GM12878 (cell line): ENCODE measurements at regions not wholly inside any gene's neighbourhood (a gene's known extent, or its start where the extent isn't known, plus 50 kb on each side); places are given as distances from the start of the nearest gene placed in this dataset.

Source experiments
- ESRRA ChIP-seq: IDR thresholded peaks from 2 replicates; pipeline ENCODE4 v1.6.1; 2012; ENCODE audit warnings: mild to moderate bottlenecking, low read length, improper control_type of control experiment
- HDGF ChIP-seq: fragments of 450-650 bp; IDR thresholded peaks from 2 replicates; pipeline ENCODE4 v1.6.1; 2016; ENCODE audit warnings: antibody characterized with exemption
- POU2F2 ChIP-seq: IDR thresholded peaks from 3 replicates; pipeline ENCODE4 v1.6.1; 2011; ENCODE audit warnings: low read depth, mild to moderate bottlenecking, low read length, borderline replicate concordance
- SUZ12 ChIP-seq: fragments of 200-600 bp; sonication (generic); IDR thresholded peaks from one replicate; pipeline ENCODE4 v1.6.1; 2018; ENCODE audit warnings: antibody characterized with exemption, mild to moderate bottlenecking; ENCODE audit not compliant: unreplicated experiment
- ZBED1 ChIP-seq: IDR thresholded peaks from 2 replicates; pipeline ENCODE4 v1.6.1; 2016; ENCODE audit warnings: borderline replicate concordance
- TF ChIP-seq, protein P1 (sequence below): IDR thresholded peaks from 2 replicates; pipeline ENCODE4 v1.6.1; 2012; ENCODE audit warnings: low read length, inconsistent platforms

DNA sequence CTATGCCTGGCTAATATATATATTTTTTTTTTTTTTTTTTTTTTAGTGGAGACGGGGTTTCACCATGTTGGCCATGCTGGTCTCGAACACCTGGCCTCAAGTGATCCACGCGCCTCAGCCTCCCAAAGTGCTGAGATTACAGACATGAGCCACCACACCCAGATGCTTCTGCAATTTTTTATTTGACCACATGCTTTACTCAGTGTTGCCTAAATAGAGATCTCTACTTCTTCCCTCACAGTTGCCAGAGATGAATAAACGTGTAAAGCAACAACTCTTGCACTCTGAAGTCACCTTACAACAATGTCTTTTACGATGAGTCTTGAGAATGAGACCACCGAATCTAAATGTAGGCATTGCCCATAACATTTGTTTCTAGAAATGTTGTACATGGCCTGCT is 107.9 kb upstream of the FRMD4A start:
- TF ChIP-seq HDGF: no peak
- TF ChIP-seq ZBED1: no peak
- TF ChIP-seq, protein P1, sequence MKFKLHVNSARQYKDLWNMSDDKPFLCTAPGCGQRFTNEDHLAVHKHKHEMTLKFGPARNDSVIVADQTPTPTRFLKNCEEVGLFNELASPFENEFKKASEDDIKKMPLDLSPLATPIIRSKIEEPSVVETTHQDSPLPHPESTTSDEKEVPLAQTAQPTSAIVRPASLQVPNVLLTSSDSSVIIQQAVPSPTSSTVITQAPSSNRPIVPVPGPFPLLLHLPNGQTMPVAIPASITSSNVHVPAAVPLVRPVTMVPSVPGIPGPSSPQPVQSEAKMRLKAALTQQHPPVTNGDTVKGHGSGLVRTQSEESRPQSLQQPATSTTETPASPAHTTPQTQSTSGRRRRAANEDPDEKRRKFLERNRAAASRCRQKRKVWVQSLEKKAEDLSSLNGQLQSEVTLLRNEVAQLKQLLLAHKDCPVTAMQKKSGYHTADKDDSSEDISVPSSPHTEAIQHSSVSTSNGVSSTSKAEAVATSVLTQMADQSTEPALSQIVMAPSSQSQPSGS: no peak
- no peak for TF ChIP-seq POU2F2
- no peak for TF ChIP-seq SUZ12
- TF ChIP-seq ESRRA: no peak
